ENCODE measurements at regions not wholly inside any gene's neighbourhood (a gene's known extent, or its start where the extent isn't known, plus 50 kb on each side); places are given as distances from the start of the nearest gene placed in this dataset.

DNA sequence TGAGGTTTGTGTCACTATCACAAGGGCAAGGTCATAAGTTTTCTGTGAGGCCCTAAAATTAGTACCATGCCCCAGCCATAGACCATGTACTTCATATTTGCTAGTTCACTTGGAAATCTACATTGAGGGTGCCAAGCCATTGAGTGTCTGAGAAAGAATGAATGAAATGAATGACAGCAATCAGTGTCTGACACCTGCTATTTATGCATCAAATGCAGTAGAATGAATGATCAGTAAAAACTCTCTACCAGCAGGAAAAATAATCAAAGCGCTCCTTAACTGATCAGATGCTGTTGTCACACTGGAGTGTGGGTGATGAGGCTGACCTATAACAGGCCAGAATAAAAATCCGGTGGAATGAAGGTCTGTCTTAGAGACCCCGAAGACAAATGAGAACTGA lies 467.9 kb upstream of the B3GAT1 start:
- no peak for DNase-seq
- Mint-ChIP-seq H3K27me3 (peaks cover 11 to 29% (median 27%) of the 10 kb centered on the region in 3 donors), H3K4me1 (no peaks in the 10 kb centered on the region), H3K27ac (no peak overlapping the region), H3K4me3 (no peak overlapping the region), H3K36me3 (no peaks in the 10 kb centered on the region), H3K9me3 (no peaks in the 10 kb centered on the region)
- no peak for ATAC-seq (ENCODE audit: low read depth in 2 of 2)

DNA sequence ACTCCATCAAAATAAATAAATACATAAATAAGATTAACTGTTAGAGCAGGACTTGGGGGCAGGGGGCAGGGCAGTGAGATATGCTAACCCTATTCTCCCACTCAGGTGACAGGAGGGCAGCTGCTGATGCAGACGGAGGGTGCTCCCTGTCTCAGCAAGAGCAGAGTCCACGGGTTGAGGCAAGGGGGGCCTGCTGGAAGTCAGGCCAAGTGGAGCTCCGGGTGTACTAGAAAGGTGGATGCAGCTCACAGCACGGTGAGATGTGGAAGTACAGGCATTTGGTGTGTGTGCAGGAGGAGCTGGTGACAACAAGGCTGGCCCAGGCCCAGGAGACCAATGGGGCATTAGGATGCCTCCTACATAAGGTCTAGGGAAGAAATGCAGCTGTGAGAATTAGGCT lies 467.3 kb upstream of the B3GAT1 start:
- no peaks in the 10 kb centered on the region for H3K9me3 Mint-ChIP-seq
- H3K4me3 Mint-ChIP-seq, result no peak overlapping the region
- H3K27me3 Mint-ChIP-seq, result peaks cover 11 to 29% (median 27%) of the 10 kb centered on the region in 3 donors
- ATAC-seq (ENCODE audit: low read depth in 2 of 2) (no peak), DNase-seq (no peak)
- H3K4me1 Mint-ChIP-seq, result no peaks in the 10 kb centered on the region
- no peak overlapping the region for H3K27ac Mint-ChIP-seq
- H3K36me3 Mint-ChIP-seq, result no peaks in the 10 kb centered on the region

DNA sequence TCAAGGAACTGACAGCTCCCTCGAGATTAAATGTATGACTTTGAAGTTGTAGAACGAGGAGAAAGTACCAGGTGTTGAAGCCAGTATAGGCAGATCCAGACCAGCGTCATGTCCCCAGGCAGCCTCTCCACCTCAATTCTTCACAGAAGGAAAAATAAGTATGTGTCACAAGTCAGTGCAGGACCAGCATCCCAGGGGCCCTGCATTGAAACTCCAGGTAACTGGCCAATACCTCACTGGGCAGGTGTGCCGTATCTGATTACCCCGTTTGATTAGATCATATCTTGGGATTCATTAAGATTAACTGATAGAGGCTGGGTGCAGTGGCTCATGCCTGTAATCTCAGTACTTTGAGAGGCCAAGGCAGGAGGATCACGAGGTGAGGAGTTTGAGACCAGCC lies 466.7 kb upstream of the B3GAT1 start:
- H3K27me3 Mint-ChIP-seq, result peaks cover 6 to 29% (median 29%) of the 10 kb centered on the region in 3 donors
- H3K4me3 Mint-ChIP-seq, result no peak overlapping the region

DNA sequence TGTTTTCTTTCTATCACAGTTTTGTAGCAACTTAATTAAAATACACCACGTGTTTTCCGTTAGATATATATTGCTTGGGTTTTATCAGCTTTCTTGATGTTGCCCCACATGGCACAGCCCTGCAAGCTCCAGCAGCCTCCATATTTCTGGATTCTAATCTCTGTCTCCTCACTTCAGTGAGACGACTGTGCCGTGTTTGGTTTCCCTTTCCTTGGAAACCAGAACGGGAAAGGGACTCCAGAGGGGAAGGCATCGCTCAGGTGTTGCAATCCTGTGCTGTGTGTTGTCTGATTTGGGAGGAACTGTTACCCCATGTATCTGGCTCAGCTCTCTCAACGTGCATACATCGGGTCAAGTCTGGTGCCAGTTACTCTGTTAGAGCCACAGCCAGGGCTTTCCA lies 464.2 kb upstream of the B3GAT1 start:
- ATAC-seq (ENCODE audit: low read depth in 2 of 2) (no peak), DNase-seq (no peak)
- Mint-ChIP-seq H3K4me3 (no peak overlapping the region), H3K36me3 (no peaks in the 10 kb centered on the region), H3K27ac (no peak overlapping the region), H3K4me1 (no peaks in the 10 kb centered on the region), H3K9me3 (peaks cover 0 to 1% (median 0%) of the 10 kb centered on the region in 7 donors), H3K27me3 (peaks cover 6 to 37% (median 24%) of the 10 kb centered on the region in 3 donors)

More for the DNA sequence above, 466.7 kb upstream of the B3GAT1 start:
- Mint-ChIP-seq H3K9me3 (no peaks in the 10 kb centered on the region), H3K27ac (no peak overlapping the region), H3K36me3 (no peaks in the 10 kb centered on the region), H3K4me1 (no peaks in the 10 kb centered on the region)
- ATAC-seq (ENCODE audit: low read depth in 2 of 2), result no peak
- no peak for DNase-seq

DNA sequence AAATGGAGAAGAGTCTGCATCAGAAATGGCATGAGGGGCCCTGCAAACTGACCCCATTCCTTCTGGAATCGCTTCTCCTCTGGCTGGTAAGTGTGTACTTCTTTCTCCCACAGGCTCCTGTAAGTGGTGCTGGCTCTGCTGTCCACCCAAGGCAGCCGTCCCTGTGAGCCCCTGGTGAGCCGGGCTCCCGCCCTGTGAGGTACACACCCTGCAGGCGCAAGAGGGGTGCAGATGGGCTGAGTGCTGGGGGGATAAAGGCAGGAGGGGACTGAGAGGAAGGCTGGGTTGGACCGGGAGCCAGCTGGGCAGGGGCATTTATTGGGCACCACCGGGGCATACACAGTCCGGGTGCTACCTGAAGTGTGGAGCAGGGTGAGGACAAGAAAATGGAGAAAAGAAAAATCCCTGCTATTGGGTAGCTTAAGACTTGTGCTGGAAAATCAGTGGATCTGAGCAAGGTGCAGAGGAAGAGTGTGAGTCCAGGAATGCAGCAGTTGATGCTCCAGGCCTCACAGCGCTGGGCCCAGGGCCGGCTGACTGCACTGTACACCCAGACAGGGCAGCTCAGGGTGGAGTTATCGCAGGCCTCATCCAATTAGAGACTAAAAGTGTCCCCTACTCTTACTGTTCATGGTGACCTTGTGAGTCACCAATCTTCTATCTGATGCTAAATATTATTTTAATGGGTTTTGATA lies 455.1 kb upstream of the B3GAT1 start:
- peaks cover 6 to 18% (median 11%) of the 10 kb centered on the region in 3 donors for H3K27me3 Mint-ChIP-seq
- no peaks in the 10 kb centered on the region for H3K36me3 Mint-ChIP-seq
- H3K4me1 Mint-ChIP-seq, result peaks cover 0 to 4% (median 0%) of the 10 kb centered on the region in 3 donors
- no peaks in the 10 kb centered on the region for H3K9me3 Mint-ChIP-seq
- ATAC-seq (ENCODE audit: low read depth in 2 of 2) (no peak), DNase-seq (no peak)
- no peak overlapping the region for H3K4me3 Mint-ChIP-seq
- H3K27ac Mint-ChIP-seq, result no peak overlapping the region

DNA sequence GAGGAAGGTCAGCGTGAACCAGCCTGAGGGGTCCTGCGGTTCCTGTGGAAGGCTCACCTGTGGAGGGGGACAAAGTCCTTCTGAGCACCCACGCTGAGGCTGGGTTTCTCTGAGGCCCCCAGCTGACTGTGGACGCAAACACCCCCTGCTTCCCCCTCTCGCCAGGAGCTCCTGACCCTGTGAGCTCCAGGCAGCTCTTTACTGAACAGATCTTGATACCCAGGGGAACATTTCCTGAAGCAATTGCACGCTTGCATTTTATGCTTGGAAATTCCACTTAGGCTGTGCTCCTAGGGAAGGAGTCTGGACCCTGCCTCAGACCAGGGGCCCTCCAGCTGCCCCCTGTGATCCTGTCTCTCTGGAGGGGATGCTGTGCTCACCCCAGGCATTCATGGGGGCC lies 454.2 kb upstream of the B3GAT1 start:
- no peak for DNase-seq
- ATAC-seq (ENCODE audit: low read depth in 2 of 2), result no peak
- H3K27me3 Mint-ChIP-seq, result peaks cover 6 to 13% (median 11%) of the 10 kb centered on the region in 3 donors
- H3K27ac Mint-ChIP-seq, result no peak overlapping the region
- no peaks in the 10 kb centered on the region for H3K9me3 Mint-ChIP-seq
- H3K4me3 Mint-ChIP-seq, result no peak overlapping the region
- peaks cover 0 to 4% (median 0%) of the 10 kb centered on the region in 3 donors for H3K4me1 Mint-ChIP-seq
- no peaks in the 10 kb centered on the region for H3K36me3 Mint-ChIP-seq

DNA sequence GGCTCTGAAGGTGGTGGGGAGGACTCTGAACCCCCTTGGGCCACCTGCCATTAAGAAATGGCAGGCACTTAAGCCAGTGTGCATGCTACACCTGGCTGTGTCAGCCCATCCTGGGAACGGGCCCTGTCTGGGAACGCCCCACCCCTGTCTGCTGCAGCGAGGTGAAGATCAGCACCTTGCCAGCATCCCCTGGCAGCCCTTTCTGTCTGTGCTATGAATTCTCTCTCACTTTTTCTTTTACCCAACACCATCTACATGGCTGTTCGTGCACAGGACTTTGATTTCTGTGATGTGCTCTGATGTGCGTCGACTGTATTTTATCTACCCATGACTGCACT lies 452.9 kb upstream of the B3GAT1 start:
- no peaks in the 10 kb centered on the region for H3K36me3 Mint-ChIP-seq
- peaks cover 0 to 4% (median 0%) of the 10 kb centered on the region in 3 donors for H3K4me1 Mint-ChIP-seq
- DNase-seq (no peak), ATAC-seq (ENCODE audit: low read depth in 2 of 2) (no peak)
- H3K4me3 Mint-ChIP-seq, result no peak overlapping the region
- no peak overlapping the region for H3K27ac Mint-ChIP-seq
- no peaks in the 10 kb centered on the region for H3K9me3 Mint-ChIP-seq
- peaks cover 6 to 13% (median 11%) of the 10 kb centered on the region in 3 donors for H3K27me3 Mint-ChIP-seq

DNA sequence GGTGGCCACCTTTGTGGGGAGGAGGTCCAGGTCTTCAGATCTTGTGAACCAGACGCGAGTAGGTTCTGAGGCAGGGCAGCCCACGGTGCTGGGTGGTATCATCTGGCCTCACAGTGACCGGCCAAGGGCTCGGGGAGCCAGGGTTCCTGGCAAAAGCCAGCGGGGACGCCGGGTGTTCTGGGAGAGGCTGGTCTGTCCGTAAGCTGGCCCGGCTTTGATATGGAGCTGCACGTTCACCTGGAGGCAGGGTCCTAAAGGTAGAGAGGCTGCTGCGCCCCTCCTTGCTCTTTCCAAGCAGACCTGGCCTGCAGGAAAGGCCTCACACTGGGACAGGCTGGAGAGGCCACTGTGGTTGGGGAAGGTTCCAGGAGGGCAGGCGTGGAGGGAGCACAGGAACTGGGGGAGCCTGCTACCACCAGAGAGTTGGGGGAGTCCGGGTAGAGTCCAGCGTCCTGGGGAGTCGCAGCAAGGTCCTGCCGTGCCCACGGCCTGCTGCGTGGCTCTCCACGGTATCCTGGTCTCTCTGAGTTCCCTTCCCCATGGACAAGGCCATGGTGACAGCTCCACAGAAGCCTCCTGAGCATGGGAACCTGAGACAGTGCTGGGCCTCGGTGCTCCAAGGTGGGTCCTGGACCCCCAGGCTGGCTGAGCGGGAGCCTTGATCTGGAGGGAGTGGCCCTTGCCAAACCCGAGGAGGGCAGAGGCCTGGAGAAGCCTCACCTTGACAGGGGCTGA lies 452.4 kb upstream of the B3GAT1 start:
- H3K27me3 Mint-ChIP-seq, result peaks cover 6 to 13% (median 11%) of the 10 kb centered on the region in 3 donors
- ATAC-seq (ENCODE audit: low read depth in 2 of 2) (no peak), DNase-seq (no peak)
- no peaks in the 10 kb centered on the region for H3K9me3 Mint-ChIP-seq
- no peak overlapping the region for H3K4me3 Mint-ChIP-seq
- H3K36me3 Mint-ChIP-seq, result no peaks in the 10 kb centered on the region
- no peak overlapping the region for H3K27ac Mint-ChIP-seq
- peaks cover 0 to 4% (median 0%) of the 10 kb centered on the region in 3 donors for H3K4me1 Mint-ChIP-seq

DNA sequence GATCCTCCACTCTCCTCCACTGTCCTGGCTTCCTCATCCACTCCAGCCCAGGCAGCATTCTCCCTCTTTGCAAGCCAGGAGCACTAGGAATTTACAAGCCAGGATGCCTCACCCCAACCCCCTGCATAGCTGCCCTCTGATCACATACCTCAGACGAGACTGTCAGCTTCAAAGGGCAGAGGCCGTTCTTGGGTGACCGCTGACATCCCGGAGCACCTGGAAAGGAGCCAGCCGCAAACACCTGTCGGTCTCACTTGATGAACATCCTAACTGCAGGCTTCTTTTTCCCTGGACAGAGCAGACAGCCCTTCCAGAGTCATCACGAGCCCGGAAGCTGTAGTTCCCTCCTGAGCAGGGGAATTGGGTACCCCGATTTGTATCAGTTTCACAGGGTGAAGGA lies 451.3 kb upstream of the B3GAT1 start:
- Mint-ChIP-seq H3K4me1 (peaks cover 0 to 4% (median 0%) of the 10 kb centered on the region in 3 donors), H3K9me3 (no peaks in the 10 kb centered on the region), H3K27ac (no peak overlapping the region), H3K36me3 (no peaks in the 10 kb centered on the region), H3K27me3 (peaks cover 6 to 10% (median 9%) of the 10 kb centered on the region in 3 donors), H3K4me3 (no peak overlapping the region)
- no peak for DNase-seq
- ATAC-seq (ENCODE audit: low read depth in 2 of 2), result no peak

DNA sequence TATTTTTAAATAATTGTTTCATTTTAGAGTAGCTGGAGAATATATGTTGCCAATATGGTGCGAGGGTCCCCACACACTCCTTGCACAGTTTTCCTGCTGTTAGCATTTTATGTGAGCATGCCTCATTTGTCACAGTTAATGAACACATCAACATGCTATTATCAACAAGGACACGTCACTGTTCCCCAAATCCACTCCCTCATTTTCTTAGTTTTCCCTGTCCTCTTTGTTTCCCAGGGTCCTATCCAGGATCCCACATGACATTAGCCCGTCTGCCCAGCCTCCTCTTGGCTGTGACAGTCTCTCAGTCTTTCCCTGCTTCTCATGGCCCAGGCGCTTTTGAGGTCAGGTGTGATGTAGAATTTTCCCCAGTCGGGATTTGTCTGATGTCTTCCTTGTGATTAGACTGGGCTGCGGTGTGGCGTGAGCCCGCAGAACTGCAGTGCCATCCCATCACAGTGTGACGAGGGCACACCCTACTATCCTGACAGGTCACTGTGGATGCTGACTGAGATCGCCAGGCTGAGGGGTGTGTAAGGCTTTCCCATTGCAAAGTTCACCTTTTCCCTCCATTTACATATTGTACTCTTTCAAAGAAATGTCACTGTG lies 450.6 kb upstream of the B3GAT1 start:
- ATAC-seq (ENCODE audit: low read depth in 2 of 2) (no peak), DNase-seq (no peak)
- H3K27ac Mint-ChIP-seq, result no peak overlapping the region

DNA sequence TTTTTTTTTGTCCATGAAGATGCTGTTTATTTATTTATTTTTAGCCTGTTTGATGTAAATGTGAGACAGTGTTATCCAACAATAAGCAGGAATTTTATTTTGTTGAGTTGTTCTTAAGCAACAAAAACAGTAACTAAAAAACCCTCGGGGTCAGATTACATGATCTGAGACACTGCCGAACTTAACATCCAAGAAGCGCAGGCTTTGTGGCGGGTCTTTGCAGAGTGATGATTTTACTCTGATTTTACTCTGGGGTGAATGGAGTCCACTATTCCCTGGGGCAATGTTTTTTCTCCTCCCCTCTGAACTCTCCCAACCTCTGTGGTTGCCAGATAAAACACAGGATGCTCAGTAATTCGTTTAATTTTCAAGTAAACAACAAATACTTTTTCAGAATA lies 450.1 kb upstream of the B3GAT1 start:
- DNase-seq, result no peak
- no peaks in the 10 kb centered on the region for H3K4me1 Mint-ChIP-seq
- H3K9me3 Mint-ChIP-seq, result no peaks in the 10 kb centered on the region
- no peaks in the 10 kb centered on the region for H3K36me3 Mint-ChIP-seq
- no peak overlapping the region for H3K4me3 Mint-ChIP-seq
- peaks cover 6 to 8% (median 6%) of the 10 kb centered on the region in 3 donors for H3K27me3 Mint-ChIP-seq
- H3K27ac Mint-ChIP-seq, result no peak overlapping the region
- ATAC-seq (ENCODE audit: low read depth in 2 of 2), result no peak

More for the DNA sequence above, 450.6 kb upstream of the B3GAT1 start:
- Mint-ChIP-seq H3K9me3 (no peaks in the 10 kb centered on the region), H3K36me3 (no peaks in the 10 kb centered on the region), H3K4me3 (no peak overlapping the region), H3K27me3 (peaks cover 6 to 9% (median 6%) of the 10 kb centered on the region in 3 donors), H3K4me1 (no peaks in the 10 kb centered on the region)

DNA sequence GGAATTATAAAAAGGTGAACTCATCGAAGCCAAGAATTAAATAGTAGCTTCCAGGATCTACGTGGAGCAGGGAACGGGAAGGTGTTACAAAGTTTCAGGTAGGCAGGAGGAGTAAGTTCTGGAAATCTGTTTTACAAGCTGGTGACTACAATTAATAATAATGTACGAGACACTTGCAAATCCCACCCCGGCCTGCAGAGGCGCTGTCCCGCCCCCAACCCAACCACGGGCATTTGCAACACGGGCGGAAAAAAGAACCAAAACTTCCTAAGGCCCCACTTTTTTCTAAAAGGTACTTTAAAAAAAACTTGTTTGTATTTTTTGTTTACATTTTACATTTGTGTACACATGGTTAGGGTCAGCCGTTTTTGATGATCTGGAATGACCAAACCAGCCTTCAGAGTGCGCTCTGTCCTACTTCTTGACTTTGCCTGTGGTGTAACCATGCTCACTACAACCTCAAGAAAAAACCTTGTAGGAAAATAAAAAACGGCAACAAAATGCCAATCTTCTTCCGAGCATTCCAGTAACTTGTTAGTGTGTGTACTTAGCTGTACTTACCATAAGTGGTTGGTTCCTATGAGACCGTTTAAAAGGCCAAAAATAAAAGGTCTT lies 449.6 kb upstream of the B3GAT1 start:
- no peaks in the 10 kb centered on the region for H3K36me3 Mint-ChIP-seq
- H3K4me1 Mint-ChIP-seq, result no peaks in the 10 kb centered on the region
- H3K27me3 Mint-ChIP-seq, result peaks cover under 1 to 6% (median 3%) of the 10 kb centered on the region in 3 donors
- ATAC-seq (ENCODE audit: low read depth in 2 of 2) (no peak), DNase-seq (no peak)
- no peaks in the 10 kb centered on the region for H3K9me3 Mint-ChIP-seq
- no peak overlapping the region for H3K4me3 Mint-ChIP-seq
- H3K27ac Mint-ChIP-seq, result no peak overlapping the region

DNA sequence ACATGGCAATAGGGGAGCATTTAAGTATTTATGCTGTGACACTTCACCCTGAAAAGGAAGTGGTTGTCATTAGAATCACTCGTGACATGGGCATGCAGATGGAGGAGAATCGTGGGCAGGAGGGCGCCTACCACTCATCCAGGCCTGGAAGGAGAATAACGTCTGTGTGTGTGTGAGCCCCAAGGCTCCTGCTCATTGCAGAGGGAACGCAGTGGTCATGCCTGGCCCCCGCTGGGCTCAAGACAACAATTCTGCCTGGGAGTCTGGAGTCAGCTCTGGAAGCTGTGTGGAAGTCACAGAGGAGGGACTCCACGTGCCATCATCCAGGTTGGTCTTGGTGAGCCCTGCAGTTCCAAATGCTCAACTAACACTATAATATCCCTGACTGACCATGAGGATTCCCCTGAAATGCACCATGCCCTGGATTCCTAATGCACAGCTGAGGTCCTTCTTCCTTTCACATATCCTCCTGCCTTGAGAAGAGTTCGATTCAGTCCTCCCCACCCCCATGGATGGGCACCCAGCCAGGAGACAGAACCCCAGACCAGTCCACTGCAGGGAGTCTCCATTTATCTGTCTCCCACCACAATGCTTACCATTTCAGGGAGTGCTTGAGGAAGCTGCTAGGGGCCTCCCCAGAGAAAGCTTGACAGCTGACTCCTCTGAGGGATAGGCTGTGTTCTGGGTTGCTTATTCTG lies 446.9 kb upstream of the B3GAT1 start:
- ATAC-seq (ENCODE audit: low read depth in 2 of 2) (no peak), DNase-seq (no peak)
- Mint-ChIP-seq H3K27ac (no peak overlapping the region), H3K4me1 (no peaks in the 10 kb centered on the region), H3K27me3 (peaks cover 0 to 5% (median 0%) of the 10 kb centered on the region in 3 donors), H3K9me3 (no peaks in the 10 kb centered on the region), H3K36me3 (no peaks in the 10 kb centered on the region), H3K4me3 (peak overlapping the region in 1 of 8 donors; percentile 47)
